Left ventricle myocardium inferior (tissue), 1 donor: ENCODE measurements at regions not wholly inside any gene's neighbourhood (a gene's known extent, or its start where the extent isn't known, plus 50 kb on each side); places are given as distances from the start of the nearest gene placed in this dataset.

ENCODE experiments used
- DNase-seq: peaks from one replicate; pipeline ENCODE4 v3.0.0-alpha.2; 2020
- H3K27ac ChIP-seq: fragments of 200-600 bp; replicated peaks from 2 replicates; pipeline ENCODE4 v1.8.0; 2021
- H3K27me3 ChIP-seq: fragments of 200-600 bp; 2 replicates; pipeline ENCODE4 v1.8.0; 2021; ENCODE audit warnings: low read depth
- H3K36me3 ChIP-seq: fragments of 200-600 bp; 2 replicates; pipeline ENCODE4 v1.8.0; 2021
- H3K4me1 ChIP-seq: fragments of 200-600 bp; 2 replicates; pipeline ENCODE4 v1.8.0; 2021
- H3K4me3 ChIP-seq: fragments of 200-600 bp; 2 replicates; pipeline ENCODE4 v1.8.0; 2021; ENCODE audit warnings: mild to moderate bottlenecking, moderate library complexity
- H3K9me3 ChIP-seq: fragments of 200-600 bp; replicated peaks from 2 replicates; pipeline ENCODE4 v1.8.0; 2021
- CTCF ChIP-seq: fragments of 200-600 bp; IDR thresholded peaks from 2 replicates; pipeline ENCODE4 v1.8.0; 2021; ENCODE audit warnings: antibody characterized with exemption, mild to moderate bottlenecking, borderline replicate concordance
- intact Hi-C: fragments of 100-400 bp; cut with micrococcal nuclease; formaldehyde crosslinking; loops from one replicate; pipeline ENCODE4 v1.11.0; 2022
- donor health status: DM: no; HTN: yes; CAD: no; lungs with severe emphysema.

DNA sequence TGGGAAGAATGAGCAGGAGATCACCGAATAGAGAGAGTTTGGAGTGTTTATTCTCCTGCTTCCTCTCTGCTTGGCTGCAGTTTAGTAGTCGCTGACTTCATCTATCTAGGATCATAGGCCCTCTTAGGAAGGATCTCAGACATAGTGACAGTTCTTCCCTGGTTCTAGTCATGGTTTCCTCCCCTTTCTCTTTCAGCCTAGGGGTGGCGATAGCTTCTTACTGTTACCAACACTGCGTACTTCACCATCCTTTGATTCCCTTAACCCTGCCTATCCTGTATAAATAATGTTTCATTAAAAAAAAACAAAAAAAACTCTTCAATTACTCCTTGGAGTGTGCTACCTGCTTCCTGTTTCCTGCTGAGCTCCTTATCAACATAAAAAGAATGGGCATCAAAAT, 103.8 kb downstream of the DDX53 start:
- no peak for TF ChIP-seq CTCF
- no peak for DNase-seq
- no peaks in the 10 kb centered on the region for H3K4me1 ChIP-seq

DNA sequence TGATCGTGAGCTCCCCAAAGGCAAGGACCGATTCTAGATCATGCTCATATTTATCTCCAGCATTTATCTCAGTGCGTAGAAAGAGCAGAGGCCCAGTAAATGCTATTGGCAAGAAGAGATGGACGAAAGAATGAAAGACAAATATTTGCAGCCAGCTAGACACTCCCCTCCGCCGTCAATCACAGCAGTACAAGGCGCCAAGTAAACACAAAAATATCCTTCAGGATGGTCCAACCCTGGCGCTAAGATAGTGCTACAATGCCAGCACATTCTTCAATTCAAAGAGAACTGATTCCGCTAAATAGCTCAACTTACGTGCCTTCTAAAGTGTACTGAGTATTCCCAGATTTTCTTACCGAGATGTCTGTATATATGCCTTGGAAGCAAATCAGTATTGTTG, 114.5 kb downstream of the DDX53 start:
- TF ChIP-seq CTCF = no peak

More for the DNA sequence above, 103.8 kb downstream of the DDX53 start:
- intact Hi-C loops = no loop called here
- no peak overlapping the region for H3K4me3 ChIP-seq
- no peaks in the 10 kb centered on the region for H3K27me3 ChIP-seq
- no peak overlapping the region for H3K27ac ChIP-seq
- no peaks in the 10 kb centered on the region for H3K36me3 ChIP-seq
- peaks cover 4% of the 10 kb centered on the region for H3K9me3 ChIP-seq

DNA sequence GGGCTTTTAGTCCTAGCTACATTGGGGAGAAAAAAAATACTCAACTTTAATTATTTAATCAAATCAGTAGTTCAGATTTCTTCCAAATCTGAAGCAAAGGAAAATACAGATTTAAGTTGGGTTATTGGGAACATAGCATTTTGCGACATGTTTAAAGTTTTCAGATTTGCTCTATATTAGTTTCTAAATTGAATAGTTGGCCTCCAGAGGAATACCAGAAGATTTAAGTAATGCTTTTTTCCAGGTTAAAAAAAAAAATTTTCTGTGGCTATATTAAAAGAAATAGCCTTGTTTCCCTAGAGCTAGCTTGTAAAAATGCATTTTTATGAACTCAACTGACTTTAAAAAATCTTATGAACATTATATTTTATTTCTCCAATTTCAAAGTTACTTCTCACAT, 115.9 kb downstream of the DDX53 start:
- Histone ChIP-seq H3K27me3 (no peaks in the 10 kb centered on the region), H3K27ac (no peak overlapping the region), H3K4me3 (no peak overlapping the region), H3K36me3 (no peaks in the 10 kb centered on the region), H3K9me3 (no peaks in the 10 kb centered on the region), H3K4me1 (no peaks in the 10 kb centered on the region)
- no peak for TF ChIP-seq CTCF
- no peak for DNase-seq
- intact Hi-C loops = no loop called here

More for the DNA sequence above, 114.5 kb downstream of the DDX53 start:
- no peaks in the 10 kb centered on the region for H3K36me3 ChIP-seq
- H3K9me3 ChIP-seq = no peaks in the 10 kb centered on the region
- no peaks in the 10 kb centered on the region for H3K4me1 ChIP-seq
- no peak overlapping the region for H3K27ac ChIP-seq
- no peaks in the 10 kb centered on the region for H3K27me3 ChIP-seq
- no peak overlapping the region for H3K4me3 ChIP-seq
- intact Hi-C loops = no loop called here
- DNase-seq = no peak

DNA sequence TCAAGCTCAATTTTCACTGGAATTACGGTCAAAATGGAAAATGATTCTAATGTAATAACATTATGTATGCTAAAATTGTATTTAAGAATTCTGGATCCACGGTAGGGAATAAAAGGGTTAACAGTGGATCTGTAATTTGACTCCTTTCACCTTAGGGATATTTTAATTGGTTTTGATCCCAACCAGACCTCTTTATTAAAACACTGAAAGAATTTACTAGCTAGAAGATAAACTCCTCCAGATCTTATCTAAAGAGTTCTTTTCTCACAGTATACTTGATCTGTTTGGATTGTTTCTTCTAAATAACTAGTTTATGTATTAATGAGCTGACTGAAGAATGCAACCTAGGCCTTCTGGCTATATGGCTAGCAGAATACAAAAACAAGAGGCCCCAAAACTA, 118.4 kb downstream of the DDX53 start:
- intact Hi-C loops = no loop called here
- Histone ChIP-seq H3K27me3 (no peaks in the 10 kb centered on the region), H3K9me3 (no peaks in the 10 kb centered on the region), H3K27ac (no peak overlapping the region), H3K4me3 (no peak overlapping the region), H3K36me3 (no peaks in the 10 kb centered on the region), H3K4me1 (no peaks in the 10 kb centered on the region)
- TF ChIP-seq CTCF = no peak
- no peak for DNase-seq

DNA sequence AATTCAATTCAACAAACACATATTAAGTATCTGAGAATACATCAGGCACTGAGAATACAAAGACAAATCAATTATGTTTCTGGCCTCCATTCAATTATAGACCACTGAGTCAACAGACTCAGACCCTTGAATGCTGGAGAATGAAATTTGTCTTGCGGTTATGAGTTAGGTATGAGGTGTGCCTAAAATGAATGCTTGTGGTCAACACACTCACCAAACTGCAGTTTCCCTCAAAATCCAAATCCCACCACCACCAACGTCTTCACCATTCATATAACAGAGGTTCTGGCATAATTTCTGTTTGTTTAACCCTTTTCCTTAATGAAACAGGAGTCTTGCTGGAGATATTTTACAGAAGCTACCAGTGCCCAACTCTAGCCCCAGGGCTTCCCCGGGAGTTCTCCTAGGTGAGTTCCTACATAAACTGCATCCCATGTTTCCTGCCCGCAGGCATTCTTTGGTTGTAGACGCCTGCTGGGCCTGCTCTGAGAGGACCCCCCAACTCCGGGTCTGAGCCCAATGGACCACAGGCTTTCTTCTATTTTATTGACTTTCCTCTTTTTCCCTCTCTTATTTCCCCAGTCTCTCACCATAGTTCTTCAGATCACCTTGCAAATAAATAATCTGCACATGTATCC, 119.2 kb downstream of the DDX53 start:
- Histone ChIP-seq H3K9me3 (no peaks in the 10 kb centered on the region), H3K36me3 (no peaks in the 10 kb centered on the region), H3K4me1 (no peaks in the 10 kb centered on the region), H3K27me3 (no peaks in the 10 kb centered on the region), H3K27ac (no peak overlapping the region), H3K4me3 (no peak overlapping the region)
- DNase-seq = no peak
- TF ChIP-seq CTCF = no peak
- intact Hi-C loops = no loop called here
